AG08396 (cell line): ENCODE measurements at regions not wholly inside any gene's neighbourhood (a gene's known extent, or its start where the extent isn't known, plus 50 kb on each side); places are given as distances from the start of the nearest gene placed in this dataset.

Experiments used
- DNase-seq: peaks from one replicate; pipeline ENCODE4 v3.0.0; 2012; ENCODE audit warnings: low spot score, mixed read lengths

DNA sequence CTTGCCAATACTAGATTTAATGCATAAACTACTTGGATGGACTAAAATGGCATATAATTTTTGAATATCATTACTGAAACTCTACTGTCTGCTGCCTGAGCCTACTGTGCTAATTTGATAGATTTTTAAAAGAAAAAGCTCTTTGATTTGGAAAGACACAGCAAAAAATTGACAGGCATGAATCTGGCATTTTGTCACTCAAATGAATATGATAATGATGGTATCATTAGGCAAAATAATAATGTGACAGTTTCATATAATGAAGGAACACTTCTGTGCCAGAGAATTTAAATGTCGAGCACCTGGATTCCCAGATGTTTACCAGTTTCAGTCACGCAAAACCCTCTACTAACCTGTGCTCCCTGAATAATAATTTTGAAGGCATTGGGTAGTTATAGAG is 60.0 kb upstream of the SLC13A1 start:
- DNase-seq = no peak
